Mononuclear cell (primary cell): ENCODE measurements at regions not wholly inside any gene's neighbourhood (a gene's known extent, or its start where the extent isn't known, plus 50 kb on each side); places are given as distances from the start of the nearest gene placed in this dataset.

ENCODE experiments used
- H3K27me3 ChIP-seq: 2 replicates; pipeline ENCODE4 v1.6.0; 2011; ENCODE audit warnings: low read length, control low read depth; ENCODE audit not compliant: insufficient read depth
- H3K4me1 ChIP-seq: 2 replicates; pipeline ENCODE4 v1.5.1; 2011; ENCODE audit warnings: mild to moderate bottlenecking, low read length, control low read depth; ENCODE audit not compliant: insufficient read depth
- H3K4me3 ChIP-seq: 2 replicates; pipeline ENCODE4 v1.5.1; 2011; ENCODE audit warnings: mild to moderate bottlenecking, low read length, moderate library complexity
- H3K9me3 ChIP-seq: 2 replicates; pipeline ENCODE4 v1.5.1; 2011; ENCODE audit warnings: low read depth, mild to moderate bottlenecking, control low read depth, low read length

DNA sequence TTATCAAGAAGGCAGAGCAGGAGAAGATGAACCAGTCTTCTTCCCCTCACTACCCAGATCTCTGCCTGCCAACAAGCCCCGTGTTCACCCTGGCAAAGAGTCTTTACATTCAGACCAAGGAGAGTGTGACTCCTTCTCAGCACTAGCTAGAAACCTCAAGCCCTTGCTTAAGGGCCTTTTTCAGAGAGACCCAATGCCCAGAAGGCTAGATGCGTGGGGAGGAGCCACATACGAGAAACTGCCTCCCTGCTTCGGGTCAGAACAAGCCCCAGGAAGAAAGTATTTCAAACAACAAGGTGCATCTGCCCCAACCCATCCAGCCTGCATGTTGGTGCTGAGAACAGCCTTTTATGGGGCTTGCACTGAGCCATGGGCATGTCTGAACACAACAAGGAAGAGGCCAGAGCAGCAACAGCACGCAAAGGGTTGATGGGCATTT, 152.7 kb upstream of the CAMK1G start:
- H3K4me1 ChIP-seq: no peaks in the 10 kb centered on the region
- H3K27me3 ChIP-seq: no peaks in the 10 kb centered on the region
- H3K9me3 ChIP-seq: no peaks in the 10 kb centered on the region
- no peak overlapping the region for H3K4me3 ChIP-seq

DNA sequence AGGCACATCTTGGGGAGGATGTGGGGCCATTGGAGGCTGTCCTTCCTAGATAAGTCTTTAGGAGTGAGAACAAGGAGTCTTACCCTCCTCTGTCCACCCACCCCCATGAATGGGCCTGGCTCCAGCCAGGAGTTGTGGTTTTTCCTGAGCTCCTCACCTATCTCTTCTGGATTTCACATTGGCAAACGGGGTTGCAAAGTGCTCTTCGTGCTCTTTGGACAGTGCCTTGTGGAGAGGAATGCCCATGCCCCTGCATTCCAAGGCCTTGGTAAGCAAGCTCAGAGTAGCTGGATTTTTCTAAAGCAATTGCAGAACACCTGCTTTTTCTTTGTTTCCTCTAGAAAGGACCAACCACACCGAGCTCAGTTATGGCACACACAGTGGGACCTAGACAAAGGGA, 152.1 kb upstream of the CAMK1G start:
- no peak overlapping the region for H3K4me3 ChIP-seq
- H3K4me1 ChIP-seq: no peaks in the 10 kb centered on the region
- no peaks in the 10 kb centered on the region for H3K27me3 ChIP-seq
- no peaks in the 10 kb centered on the region for H3K9me3 ChIP-seq

DNA sequence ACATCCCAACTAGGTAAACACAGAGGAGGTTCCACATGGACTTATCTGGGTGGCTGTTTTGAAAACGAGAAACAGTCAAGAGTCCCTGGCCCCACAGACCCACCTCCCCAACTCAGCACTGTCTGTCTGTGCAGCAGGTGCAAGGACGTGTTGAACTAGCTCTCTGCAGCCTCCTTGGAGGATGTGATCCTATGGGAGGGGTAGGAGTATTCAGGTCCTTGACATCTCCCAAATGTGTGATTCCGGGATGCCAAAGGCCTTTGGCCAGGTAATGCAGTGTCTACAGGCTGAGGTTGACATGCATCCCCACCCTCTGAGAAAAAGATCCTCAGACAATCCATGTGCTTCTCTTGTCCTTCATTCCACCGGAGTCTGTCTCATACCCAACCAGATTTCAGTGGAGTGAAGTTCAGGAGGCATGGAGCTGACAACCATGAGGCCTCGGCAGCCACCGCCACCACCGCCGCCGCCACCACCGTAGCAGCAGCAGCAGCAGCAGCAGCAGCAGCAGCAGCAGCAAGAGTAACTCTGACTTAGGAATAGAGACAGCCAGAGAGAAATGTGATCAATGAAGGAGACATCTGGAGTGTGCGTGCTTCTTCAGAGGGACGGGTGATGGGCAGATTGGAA, 151.6 kb upstream of the CAMK1G start:
- Histone ChIP-seq H3K9me3 (no peaks in the 10 kb centered on the region), H3K27me3 (no peaks in the 10 kb centered on the region), H3K4me1 (no peaks in the 10 kb centered on the region), H3K4me3 (no peak overlapping the region)

DNA sequence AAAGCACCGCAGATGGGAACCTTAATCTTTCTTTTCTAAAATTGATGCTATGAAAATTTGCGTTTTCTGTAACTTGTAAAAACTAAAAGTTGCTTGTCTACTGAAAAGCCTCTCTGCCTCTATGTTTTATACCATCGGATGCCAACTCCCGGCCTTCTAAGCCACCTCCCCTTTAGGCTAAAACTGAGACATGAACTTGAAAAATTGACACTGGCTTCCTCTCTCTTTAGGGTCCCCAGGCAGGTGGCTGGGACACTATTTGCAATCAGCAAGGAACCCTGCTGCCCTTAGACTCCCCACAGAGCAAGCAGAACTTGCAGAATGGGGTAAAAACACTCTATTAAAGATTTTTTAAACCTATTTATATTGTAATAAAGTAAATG, 151.1 kb upstream of the CAMK1G start:
- H3K9me3 ChIP-seq: no peaks in the 10 kb centered on the region

GRCh38 chr1:209433649-209434031, 149.9 kb upstream of the CAMK1G start:
- H3K27me3 ChIP-seq: no peaks in the 10 kb centered on the region
- H3K4me1 ChIP-seq: no peaks in the 10 kb centered on the region
- H3K4me3 ChIP-seq: no peak overlapping the region
- no peaks in the 10 kb centered on the region for H3K9me3 ChIP-seq

More for the DNA sequence above, 151.1 kb upstream of the CAMK1G start:
- no peaks in the 10 kb centered on the region for H3K27me3 ChIP-seq
- no peaks in the 10 kb centered on the region for H3K4me1 ChIP-seq
- no peak overlapping the region for H3K4me3 ChIP-seq

DNA sequence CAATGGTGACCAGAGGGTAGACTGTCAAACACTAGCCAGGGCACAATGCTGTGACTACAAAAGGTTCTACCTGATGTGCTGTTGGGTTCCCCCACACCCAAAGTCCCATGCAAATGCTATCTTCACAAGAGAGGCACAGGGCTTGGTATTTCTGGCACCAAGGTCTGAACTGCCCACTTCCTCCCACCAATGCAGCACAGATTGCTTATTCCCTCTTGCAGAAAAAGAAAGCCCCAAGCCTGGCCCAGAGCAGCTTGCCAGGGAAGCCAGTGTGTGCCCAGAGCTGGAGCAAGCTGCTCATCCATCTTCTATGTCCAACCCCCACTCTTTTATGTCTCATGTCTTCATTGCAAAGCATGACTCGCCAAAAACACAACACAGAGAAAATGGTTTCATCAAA, 149.4 kb upstream of the CAMK1G start:
- Histone ChIP-seq H3K4me3 (no peak overlapping the region), H3K27me3 (no peaks in the 10 kb centered on the region), H3K9me3 (no peaks in the 10 kb centered on the region), H3K4me1 (no peaks in the 10 kb centered on the region)

DNA sequence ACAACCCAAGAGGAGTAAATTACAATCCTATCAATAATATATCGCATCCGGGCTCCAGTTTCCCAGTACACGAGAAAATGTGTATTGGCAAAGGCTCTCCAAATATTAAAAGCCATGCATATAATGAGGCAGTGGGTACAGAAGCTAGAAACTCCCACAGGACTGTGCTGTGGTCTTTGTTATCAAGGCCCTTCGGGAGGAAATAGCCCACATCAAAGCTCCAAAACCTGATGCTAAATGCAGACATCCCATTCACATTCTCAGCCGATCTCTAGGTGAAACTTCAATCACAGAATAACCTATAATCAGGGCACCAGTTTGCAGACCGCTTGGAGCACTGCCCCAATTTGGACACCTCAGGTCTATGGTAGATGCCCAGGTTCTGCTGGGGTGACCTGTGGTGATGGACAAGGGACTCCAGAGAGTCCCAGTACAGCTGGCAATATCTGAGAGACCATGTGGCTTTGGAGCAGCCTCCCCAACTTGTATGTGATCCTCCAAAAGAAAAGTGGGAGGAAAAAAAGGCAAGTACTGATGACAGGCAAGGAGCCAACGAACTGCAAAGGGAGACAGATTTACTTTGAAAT, 148.8 kb upstream of the CAMK1G start:
- Histone ChIP-seq H3K4me1 (no peaks in the 10 kb centered on the region), H3K27me3 (no peaks in the 10 kb centered on the region), H3K9me3 (no peaks in the 10 kb centered on the region), H3K4me3 (no peak overlapping the region)

DNA sequence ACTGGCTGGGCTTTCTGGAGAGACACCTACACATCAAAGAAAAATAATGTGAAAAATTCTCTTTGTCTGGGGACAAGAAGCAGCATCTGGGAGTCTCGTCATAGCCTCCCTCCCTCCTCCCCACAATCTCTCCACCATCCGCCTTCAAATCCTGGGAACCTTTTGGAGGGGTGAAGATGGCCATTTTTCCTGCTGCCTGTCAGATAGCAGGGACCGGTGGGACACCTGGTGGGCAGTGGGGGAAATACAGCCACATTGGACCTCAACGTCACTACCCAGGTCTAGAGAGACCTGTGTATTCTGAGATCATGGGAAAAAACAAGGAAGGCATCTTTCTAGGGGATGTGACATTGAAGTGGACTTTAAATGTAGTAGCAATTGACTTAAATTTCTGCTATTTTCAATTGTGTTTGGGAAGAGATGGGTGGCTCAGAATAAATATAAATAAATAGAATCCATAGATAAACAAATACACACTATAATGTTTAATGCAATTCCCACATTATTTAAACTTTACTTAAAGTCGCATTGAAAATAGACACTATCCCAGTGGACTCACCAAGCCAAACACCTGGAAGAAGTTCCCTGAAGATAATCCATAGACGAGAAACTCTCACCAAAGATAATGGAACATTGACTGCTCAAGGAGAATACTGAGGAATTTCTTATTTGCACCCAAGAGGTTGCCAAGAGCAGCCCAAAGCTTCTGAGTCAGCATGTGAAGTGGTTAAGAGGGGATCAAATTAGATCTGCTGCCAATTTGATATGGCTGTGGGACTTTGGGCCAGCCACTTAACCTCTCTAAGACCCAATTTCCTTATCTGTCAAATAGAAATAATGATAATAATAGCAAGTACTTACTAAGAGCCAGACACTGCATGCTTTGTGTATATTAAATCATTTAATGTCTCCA, 147.6 kb upstream of the CAMK1G start:
- H3K4me3 ChIP-seq: no peak overlapping the region
- no peaks in the 10 kb centered on the region for H3K9me3 ChIP-seq
- no peaks in the 10 kb centered on the region for H3K4me1 ChIP-seq
- no peaks in the 10 kb centered on the region for H3K27me3 ChIP-seq

DNA sequence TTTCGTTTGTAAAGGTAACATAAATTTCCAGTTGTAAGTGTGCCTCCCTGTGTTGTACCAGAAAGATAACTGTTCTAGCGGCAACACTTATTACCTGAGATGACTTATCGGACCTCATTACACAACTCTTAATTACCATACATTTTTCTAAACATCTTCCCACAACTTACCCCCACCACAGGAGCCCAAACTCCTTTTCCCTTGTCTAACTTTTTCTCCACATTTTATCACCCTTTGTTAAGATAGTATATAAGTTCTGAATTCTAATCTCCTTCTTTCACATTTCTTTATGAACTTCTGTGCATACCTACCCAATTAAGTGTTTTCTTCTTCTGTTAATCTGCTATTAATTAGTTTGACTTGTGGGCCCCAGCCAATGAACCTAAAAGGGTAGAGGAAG, 143.7 kb upstream of the CAMK1G start:
- no peaks in the 10 kb centered on the region for H3K4me1 ChIP-seq
- H3K27me3 ChIP-seq: no peaks in the 10 kb centered on the region
- no peak overlapping the region for H3K4me3 ChIP-seq
- H3K9me3 ChIP-seq: no peaks in the 10 kb centered on the region

- no peaks in the 10 kb centered on the region for H3K4me1 ChIP-seq
- no peaks in the 10 kb centered on the region for H3K27me3 ChIP-seq
- no peaks in the 10 kb centered on the region for H3K9me3 ChIP-seq
- H3K4me3 ChIP-seq: no peak overlapping the region
These were observed 140.1 kb upstream of the CAMK1G start for GRCh38 chr1:209443361-209443931.

GRCh38 chr1:209443975-209444651, 139.4 kb upstream of the CAMK1G start:
- H3K4me3 ChIP-seq: no peak overlapping the region
- no peaks in the 10 kb centered on the region for H3K9me3 ChIP-seq
- H3K27me3 ChIP-seq: no peaks in the 10 kb centered on the region

DNA sequence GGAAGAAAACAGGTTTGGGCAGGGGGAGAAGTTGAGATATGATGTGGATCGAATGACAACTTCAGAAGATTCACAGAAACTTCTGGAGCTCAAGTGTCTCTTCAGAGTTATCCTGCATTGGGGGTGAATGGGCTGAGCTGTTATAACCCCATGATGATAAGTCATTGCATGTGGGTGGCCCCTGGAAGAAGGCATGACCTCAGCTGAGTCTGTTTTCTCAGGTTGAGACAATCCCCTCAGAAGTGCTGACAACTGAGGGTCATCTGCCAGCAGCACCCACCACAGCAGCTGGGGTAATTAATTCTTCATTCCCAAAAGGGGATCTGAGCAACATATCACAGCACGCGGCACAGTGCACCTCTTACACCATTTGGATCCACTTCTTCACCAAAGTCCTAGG, 138.6 kb upstream of the CAMK1G start:
- no peak overlapping the region for H3K4me3 ChIP-seq
- no peaks in the 10 kb centered on the region for H3K27me3 ChIP-seq
- no peaks in the 10 kb centered on the region for H3K4me1 ChIP-seq
- no peaks in the 10 kb centered on the region for H3K9me3 ChIP-seq

More at GRCh38 chr1:209443975-209444651, 139.4 kb upstream of the CAMK1G start:
- no peaks in the 10 kb centered on the region for H3K4me1 ChIP-seq

DNA sequence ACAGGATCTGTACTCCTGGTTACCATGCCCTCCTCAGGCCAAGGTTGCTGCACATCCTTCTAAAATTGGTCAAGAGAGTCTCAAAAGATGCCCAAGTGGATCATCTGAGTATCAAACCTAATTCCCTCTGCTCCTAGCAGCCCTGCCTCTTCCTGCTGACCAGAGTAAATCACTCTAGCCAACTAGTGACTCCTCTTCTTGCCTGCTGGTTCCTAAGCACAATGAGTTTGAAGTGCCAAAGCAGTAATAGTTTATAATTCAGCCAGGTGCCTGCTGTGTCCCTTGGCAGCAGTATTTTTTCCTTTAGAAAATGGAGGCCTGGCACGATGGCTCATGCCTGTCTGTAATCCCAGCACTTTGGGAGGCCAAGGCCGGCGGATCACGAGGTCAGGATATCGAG, 137.9 kb upstream of the CAMK1G start:
- H3K27me3 ChIP-seq: no peaks in the 10 kb centered on the region
- H3K4me3 ChIP-seq: no peak overlapping the region
- no peaks in the 10 kb centered on the region for H3K4me1 ChIP-seq
- no peaks in the 10 kb centered on the region for H3K9me3 ChIP-seq

GRCh38 chr1:209446356-209446755, 137.2 kb upstream of the CAMK1G start:
- no peaks in the 10 kb centered on the region for H3K9me3 ChIP-seq
- no peak overlapping the region for H3K4me3 ChIP-seq
- H3K4me1 ChIP-seq: no peaks in the 10 kb centered on the region
- no peaks in the 10 kb centered on the region for H3K27me3 ChIP-seq
